ENCODE measurements at regions not wholly inside any gene's neighbourhood (a gene's known extent, or its start where the extent isn't known, plus 50 kb on each side); places are given as distances from the start of the nearest gene placed in this dataset.

DNA sequence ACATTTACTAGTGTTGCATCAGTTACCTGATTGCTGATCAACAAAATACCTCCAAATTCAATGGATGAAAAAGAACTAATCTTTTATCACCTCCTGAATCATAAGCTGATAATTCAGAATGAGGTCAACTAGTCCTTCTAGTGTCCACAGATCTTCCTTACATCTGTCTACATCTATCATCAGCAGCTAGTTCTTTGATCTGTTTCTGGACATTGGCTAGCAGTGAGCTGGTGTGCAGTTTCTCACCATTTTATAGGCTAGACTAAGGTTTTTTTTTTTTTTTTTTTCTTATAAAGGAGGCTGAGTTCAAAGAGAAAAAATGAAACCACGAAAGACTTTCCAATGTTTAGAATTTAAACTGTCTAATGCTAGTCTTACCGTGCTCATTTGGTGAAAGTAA lies 534.3 kb upstream of the ST8SIA4 start:
- H3K9me3 ChIP-seq (replicated peaks), result no peaks in the 10 kb centered on the region
- peak in 1 of 2 experiments; percentile 8 for DNase-seq
- no peak overlapping the region for H3K4me3 ChIP-seq
- H3K4me1 ChIP-seq, result no peaks in the 10 kb centered on the region
- H3K36me3 ChIP-seq, result no peaks in the 10 kb centered on the region
- H3K27ac ChIP-seq, result no peak overlapping the region
- H3K27me3 ChIP-seq, result no peaks in the 10 kb centered on the region

- H3K4me1 ChIP-seq, result no peaks in the 10 kb centered on the region
- H3K4me3 ChIP-seq, result no peak overlapping the region
- H3K27me3 ChIP-seq, result no peaks in the 10 kb centered on the region
- DNase-seq, result no peak
- H3K9me3 ChIP-seq (replicated peaks), result no peaks in the 10 kb centered on the region
- H3K36me3 ChIP-seq, result no peaks in the 10 kb centered on the region
- H3K27ac ChIP-seq, result no peak overlapping the region
These were observed 532.7 kb upstream of the ST8SIA4 start for GRCh38 chr5:101435768-101436167.

- Histone ChIP-seq H3K27ac (no peak overlapping the region), H3K36me3 (no peaks in the 10 kb centered on the region), H3K27me3 (no peaks in the 10 kb centered on the region), H3K4me1 (no peaks in the 10 kb centered on the region), H3K9me3 (replicated peaks) (no peaks in the 10 kb centered on the region; the same call in 1 of the 2 replicates), H3K4me3 (no peak overlapping the region)
- DNase-seq, result no peak
These were observed 528.1 kb upstream of the ST8SIA4 start for GRCh38 chr5:101431201-101431600.

DNA sequence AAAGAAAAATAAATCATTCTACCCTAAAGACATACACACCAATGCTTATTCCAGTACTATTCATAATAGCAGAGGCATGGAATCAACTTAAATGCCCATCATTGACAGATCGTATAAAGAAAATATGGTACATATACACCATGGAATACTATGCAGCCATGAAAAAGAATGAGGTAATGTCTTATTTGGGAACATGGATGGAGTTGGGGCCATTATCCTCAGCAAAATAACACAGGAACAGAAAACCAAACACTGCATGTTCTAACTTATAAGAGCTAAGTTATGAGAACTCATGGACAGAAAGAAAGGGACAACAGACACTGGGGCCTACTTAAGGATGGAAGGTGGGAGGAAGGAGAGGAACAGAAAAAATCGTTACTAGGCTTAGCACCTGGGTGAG lies 527.5 kb upstream of the ST8SIA4 start:
- Histone ChIP-seq H3K9me3 (replicated peaks) (no peaks in the 10 kb centered on the region; the same call in 1 of the 2 replicates), H3K36me3 (no peaks in the 10 kb centered on the region), H3K27me3 (no peaks in the 10 kb centered on the region), H3K4me3 (no peak overlapping the region), H3K4me1 (no peaks in the 10 kb centered on the region), H3K27ac (no peak overlapping the region)
- no peak for DNase-seq

DNA sequence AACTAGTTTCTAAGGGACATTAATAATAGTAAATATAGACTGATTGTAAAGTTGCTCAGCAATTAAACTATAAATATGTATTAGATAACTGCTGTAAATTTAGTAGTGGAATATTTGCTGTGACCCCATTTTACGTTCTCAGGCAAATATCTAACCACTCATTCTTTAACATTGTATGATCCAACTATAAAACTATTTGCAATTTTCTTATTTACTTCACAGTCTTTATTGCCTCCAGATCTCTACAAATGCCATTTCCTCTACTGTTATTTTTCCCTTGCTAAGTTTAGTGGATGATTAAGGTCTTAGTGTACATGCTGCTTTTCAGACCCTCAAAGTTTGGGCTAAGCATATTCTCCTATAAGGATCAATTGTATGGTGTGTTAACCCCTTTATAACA lies 526.2 kb upstream of the ST8SIA4 start:
- no peaks in the 10 kb centered on the region; the same call in 1 of the 2 replicates for H3K9me3 ChIP-seq (replicated peaks)
- H3K27me3 ChIP-seq, result no peaks in the 10 kb centered on the region
- H3K4me1 ChIP-seq, result no peaks in the 10 kb centered on the region
- H3K27ac ChIP-seq, result no peak overlapping the region
- H3K36me3 ChIP-seq, result no peaks in the 10 kb centered on the region
- no peak for DNase-seq
- H3K4me3 ChIP-seq, result no peak overlapping the region

DNA sequence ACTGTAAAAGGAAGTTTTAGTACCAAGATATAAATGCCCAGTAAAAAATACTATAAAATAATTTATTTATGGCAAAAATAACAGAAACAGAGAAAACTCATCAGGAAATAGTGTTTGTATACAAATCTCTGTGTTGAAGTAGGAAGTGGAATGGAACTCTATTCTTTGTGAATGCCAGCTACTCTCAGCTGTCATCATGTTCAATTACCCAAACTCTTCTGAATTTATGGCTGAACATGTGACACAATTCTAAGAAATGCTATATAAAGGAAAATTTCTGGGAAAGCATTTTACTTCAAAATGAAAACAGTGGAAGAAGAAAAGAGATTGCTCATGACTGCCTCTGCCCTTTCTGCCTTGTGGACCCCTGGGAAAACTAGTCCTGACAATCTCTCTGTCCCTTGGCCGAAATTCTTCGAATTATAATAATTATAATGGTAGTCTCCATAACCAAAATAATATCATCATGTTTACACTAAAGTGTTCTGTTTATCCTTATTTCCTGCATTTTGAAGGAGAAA lies 522.3 kb upstream of the ST8SIA4 start:
- no peak overlapping the region for H3K27ac ChIP-seq
- H3K36me3 ChIP-seq, result no peaks in the 10 kb centered on the region
- no peak for DNase-seq
- H3K9me3 ChIP-seq (replicated peaks), result no peaks in the 10 kb centered on the region
- no peak overlapping the region for H3K4me3 ChIP-seq
- H3K4me1 ChIP-seq, result no peaks in the 10 kb centered on the region
- H3K27me3 ChIP-seq, result no peaks in the 10 kb centered on the region

- H3K4me1 ChIP-seq, result no peaks in the 10 kb centered on the region
- no peak overlapping the region for H3K4me3 ChIP-seq
- H3K27ac ChIP-seq, result no peak overlapping the region
- H3K36me3 ChIP-seq, result no peaks in the 10 kb centered on the region
- no peaks in the 10 kb centered on the region for H3K9me3 ChIP-seq (replicated peaks)
- no peak for DNase-seq
- no peaks in the 10 kb centered on the region for H3K27me3 ChIP-seq
These were observed 521.6 kb upstream of the ST8SIA4 start for GRCh38 chr5:101424530-101425175.

DNA sequence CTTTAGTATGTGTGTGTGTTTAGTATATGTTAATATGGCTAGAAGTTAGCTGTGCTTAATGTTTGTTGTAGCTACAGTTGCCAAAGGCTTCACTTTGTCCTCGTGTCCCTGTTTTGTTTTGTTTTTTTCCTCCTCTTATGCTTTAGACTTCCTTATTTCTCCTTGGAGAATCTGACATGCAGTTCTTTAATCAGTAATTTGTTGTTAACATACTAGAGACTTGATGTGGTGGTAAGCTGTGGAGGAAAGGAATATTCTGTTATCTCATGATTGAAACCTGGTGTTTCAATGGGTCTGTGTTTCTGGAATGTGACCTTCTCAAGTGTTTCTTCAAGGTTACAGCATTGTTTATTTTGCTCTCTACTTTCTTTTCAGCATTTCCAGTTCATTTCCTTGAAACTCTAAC lies 515.6 kb upstream of the ST8SIA4 start:
- Histone ChIP-seq H3K9me3 (replicated peaks) (no peaks in the 10 kb centered on the region), H3K36me3 (no peaks in the 10 kb centered on the region), H3K4me1 (no peaks in the 10 kb centered on the region), H3K27ac (no peak overlapping the region), H3K27me3 (no peaks in the 10 kb centered on the region), H3K4me3 (no peak overlapping the region)
- DNase-seq, result no peak

GRCh38 chr5:101404531-101404930 lies 501.4 kb upstream of the ST8SIA4 start:
- Histone ChIP-seq H3K4me3 (no peak overlapping the region), H3K9me3 (replicated peaks) (no peaks in the 10 kb centered on the region), H3K27ac (no peak overlapping the region), H3K4me1 (no peaks in the 10 kb centered on the region), H3K27me3 (no peaks in the 10 kb centered on the region), H3K36me3 (no peaks in the 10 kb centered on the region)
- DNase-seq, result no peak

DNA sequence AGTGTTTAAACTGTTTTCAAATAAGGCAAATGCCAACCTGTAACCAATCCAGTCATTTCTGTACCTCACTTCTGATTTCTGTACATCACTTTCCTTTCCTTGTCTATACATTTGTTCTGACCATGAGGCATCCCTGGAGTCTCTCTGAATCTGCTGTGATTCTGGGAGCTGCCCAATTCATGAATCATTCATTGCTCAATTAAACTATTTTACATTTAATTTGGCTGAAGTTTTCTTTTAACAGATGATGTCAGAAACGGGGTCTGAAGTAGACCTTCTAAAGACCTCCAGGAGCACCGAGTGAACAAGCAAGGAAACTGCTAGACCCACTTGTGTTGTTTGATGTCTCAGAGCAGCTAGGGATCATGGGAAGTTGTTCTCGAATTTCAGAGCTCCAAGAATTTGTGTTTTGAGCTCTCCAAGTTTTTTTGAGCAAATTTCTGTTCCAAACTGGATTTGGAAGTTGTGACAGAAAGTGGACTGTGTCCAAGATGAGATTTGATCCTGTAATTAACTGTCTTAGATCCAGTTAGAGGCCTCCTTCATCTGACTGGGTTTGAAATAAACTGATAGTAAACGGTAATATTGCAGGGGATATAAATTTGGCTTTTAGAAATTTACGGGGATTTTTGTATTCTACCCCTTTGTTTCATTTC lies 490.8 kb upstream of the ST8SIA4 start:
- peak in 1 of 2 experiments; percentile 5 for DNase-seq
- Histone ChIP-seq H3K27me3 (no peaks in the 10 kb centered on the region), H3K9me3 (replicated peaks) (no peaks in the 10 kb centered on the region), H3K4me3 (no peak overlapping the region), H3K36me3 (no peaks in the 10 kb centered on the region), H3K4me1 (no peaks in the 10 kb centered on the region), H3K27ac (no peak overlapping the region)

- H3K9me3 ChIP-seq (replicated peaks), result no peaks in the 10 kb centered on the region
- no peaks in the 10 kb centered on the region for H3K27me3 ChIP-seq
- H3K36me3 ChIP-seq, result no peaks in the 10 kb centered on the region
- no peak overlapping the region for H3K27ac ChIP-seq
- H3K4me3 ChIP-seq, result no peak overlapping the region
- no peaks in the 10 kb centered on the region for H3K4me1 ChIP-seq
- peak; percentile 17 to 61 for DNase-seq
These were observed 487.2 kb upstream of the ST8SIA4 start for GRCh38 chr5:101390151-101390908.

GRCh38 chr5:101385276-101385675 lies 482.2 kb upstream of the ST8SIA4 start:
- H3K27me3 ChIP-seq, result no peaks in the 10 kb centered on the region
- DNase-seq, result no peak
- H3K36me3 ChIP-seq, result no peaks in the 10 kb centered on the region
- H3K4me3 ChIP-seq, result no peak overlapping the region
- H3K4me1 ChIP-seq, result no peaks in the 10 kb centered on the region
- no peak overlapping the region for H3K27ac ChIP-seq
- H3K9me3 ChIP-seq (replicated peaks), result no peaks in the 10 kb centered on the region

- Histone ChIP-seq H3K9me3 (replicated peaks) (no peaks in the 10 kb centered on the region), H3K27ac (no peak overlapping the region), H3K4me1 (no peaks in the 10 kb centered on the region), H3K27me3 (no peaks in the 10 kb centered on the region), H3K36me3 (no peaks in the 10 kb centered on the region), H3K4me3 (no peak overlapping the region)
- DNase-seq, result no peak
These were observed 467.1 kb upstream of the ST8SIA4 start for GRCh38 chr5:101370181-101370580.

DNA sequence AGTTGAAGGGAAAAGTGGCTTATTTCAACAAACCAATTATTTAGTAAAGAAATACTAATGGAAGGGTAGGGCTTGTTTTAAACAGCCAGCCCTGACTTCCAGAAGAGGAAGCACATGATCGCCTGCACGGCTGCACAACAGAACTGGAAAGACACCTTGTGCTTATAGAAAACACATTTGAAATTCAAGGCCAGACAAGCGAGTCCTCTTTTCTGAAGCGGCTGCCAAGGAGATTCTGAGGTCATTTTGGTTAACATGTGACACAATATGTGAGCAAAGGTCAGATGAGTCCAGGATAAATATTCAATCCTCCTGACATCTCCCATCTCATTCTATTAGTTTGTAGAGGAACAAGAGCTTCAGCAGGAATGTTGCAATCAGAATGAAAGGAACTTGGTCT lies 461.4 kb upstream of the ST8SIA4 start:
- H3K36me3 ChIP-seq, result no peaks in the 10 kb centered on the region
- H3K9me3 ChIP-seq (replicated peaks), result no peaks in the 10 kb centered on the region
- DNase-seq, result no peak
- H3K4me3 ChIP-seq, result no peak overlapping the region
- no peak overlapping the region for H3K27ac ChIP-seq
- no peaks in the 10 kb centered on the region for H3K27me3 ChIP-seq
- no peaks in the 10 kb centered on the region for H3K4me1 ChIP-seq

DNA sequence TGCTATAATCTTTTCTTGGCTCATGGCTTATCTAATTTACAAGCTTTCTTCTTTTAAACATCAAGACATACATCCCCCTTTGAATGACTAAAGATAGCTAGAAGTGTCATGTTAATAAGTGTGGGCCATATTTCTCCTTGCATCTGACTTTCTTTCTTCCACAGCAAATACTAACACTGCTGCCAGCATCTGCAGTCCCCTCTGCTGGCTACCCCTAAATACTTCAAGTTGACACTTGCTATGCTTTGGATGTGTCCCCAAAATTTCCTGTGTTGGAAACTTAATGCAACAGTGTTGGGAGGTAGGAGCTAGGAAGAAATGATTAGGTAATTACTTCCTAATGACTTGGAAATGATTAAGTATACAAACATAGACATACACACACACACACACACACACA lies 459.0 kb upstream of the ST8SIA4 start:
- Histone ChIP-seq H3K9me3 (replicated peaks) (no peaks in the 10 kb centered on the region), H3K27me3 (no peaks in the 10 kb centered on the region), H3K4me3 (no peak overlapping the region), H3K4me1 (no peaks in the 10 kb centered on the region), H3K36me3 (no peaks in the 10 kb centered on the region), H3K27ac (no peak overlapping the region)
- no peak for DNase-seq

Data from SJCRH30 (cell line).